C1 segment of cervical spinal cord (tissue), 14 donors: ENCODE measurements at regions not wholly inside any gene's neighbourhood (a gene's known extent, or its start where the extent isn't known, plus 50 kb on each side); places are given as distances from the start of the nearest gene placed in this dataset.
"Not testable (repeated sequence)": the region's sequence is repeated elsewhere in the genome, so short reads cannot be mapped to it uniquely, and the experiment has no call there.

Experiments used
- DNase-seq, 14 donors: peaks; one replicate each; lab custom pipeline; 2025; lab: John Stamatoyannopoulos, UW

- DNase-seq = no peak
Measured at GRCh38 chr11:47928426-47928825, 51.9 kb upstream of the PTPRJ start.

DNA sequence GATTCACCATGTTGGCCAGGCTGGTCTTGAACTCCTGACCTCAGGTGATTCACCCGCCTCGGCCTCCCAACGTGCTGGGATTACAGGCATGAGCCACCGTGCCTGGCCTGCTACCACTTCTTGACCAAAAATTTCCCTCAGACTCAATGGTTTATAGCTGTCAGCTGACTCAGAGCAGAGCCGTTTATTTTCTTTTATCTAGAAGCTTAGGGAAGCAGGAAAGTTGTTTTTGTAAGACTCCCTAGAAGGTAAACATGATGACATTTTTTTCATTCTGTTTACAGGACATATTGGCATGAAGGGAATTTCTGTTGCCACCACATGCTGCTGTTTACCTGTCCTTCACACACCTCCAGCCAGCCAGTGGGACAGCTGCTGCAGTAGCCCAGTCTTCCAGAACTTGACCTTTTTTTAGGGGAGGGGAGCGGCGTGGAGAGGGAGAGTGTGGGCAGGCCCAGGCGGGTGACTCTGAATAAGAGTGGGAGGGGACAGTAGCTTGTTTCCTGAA is 56.1 kb upstream of the PTPRJ start:
- DNase-seq = no peak

DNA sequence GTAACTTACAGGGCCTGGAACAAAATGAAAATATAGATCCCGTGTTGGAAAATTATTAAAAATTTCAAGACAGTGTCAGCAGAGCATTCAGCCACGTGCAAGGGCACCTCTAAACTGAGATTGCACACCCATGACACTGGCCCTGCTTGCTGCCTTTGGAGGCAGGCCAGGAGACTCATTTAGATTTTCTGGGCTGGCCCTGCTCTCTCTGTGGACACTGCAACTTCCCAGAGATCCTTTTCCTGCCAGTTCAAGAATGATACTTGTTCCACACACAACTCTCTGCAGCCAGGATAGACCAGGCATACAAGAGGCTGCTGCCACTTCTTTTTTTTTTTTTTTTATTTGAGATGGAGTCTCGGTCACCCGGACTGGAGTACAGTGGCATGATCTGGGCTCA is 56.7 kb upstream of the PTPRJ start:
- peak in 1 of 14 donors; percentile 18 for DNase-seq

GRCh38 chr11:47921080-47921555 is 59.2 kb upstream of the PTPRJ start:
- not testable (repeated sequence) for DNase-seq

DNA sequence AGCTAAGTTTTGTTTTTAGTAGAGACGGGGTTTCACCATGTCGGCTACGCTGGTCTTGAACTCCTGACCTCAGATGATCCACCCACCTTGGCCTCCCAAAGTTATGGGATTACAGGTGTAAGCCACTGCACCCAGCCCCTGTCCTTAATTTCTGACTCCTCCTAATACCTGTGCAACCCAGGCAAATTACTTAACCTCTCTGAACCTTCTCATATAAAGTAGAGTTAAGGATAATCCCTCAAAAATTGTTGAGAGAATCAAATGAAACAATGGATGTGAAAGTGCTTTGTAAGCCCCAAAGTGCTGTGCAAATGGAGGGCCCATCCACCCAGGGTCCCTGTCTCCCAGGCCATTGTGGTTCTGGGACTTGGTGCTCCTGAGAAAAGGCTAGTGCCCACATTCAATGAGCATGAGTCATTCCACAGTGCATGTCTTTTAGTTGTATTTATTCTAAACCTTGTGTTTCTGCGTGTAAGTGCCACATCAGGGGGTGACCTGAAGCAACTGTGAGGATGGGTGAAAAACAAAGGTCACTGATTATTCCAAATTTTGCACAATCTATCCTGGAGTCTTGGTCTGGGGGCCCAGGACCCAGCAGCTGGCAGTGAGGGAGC is 61.4 kb upstream of the PTPRJ start:
- DNase-seq = no peak

DNA sequence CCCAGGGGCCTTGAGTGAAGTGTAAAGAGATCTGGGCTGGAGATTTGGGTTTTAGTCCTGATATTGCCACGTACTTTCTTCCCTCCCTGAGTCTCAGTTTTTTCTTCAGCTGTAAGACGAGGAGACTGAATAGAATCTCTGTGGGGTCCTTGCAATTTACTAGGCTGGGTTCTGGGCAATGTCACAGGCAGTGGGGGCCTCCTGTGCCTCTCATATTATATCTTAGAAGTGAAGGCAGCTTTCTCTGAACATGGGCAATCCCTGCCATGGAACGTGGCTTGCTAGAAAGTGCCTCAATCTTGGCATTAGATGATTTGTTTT is 62.0 kb upstream of the PTPRJ start:
- no peak for DNase-seq

DNA sequence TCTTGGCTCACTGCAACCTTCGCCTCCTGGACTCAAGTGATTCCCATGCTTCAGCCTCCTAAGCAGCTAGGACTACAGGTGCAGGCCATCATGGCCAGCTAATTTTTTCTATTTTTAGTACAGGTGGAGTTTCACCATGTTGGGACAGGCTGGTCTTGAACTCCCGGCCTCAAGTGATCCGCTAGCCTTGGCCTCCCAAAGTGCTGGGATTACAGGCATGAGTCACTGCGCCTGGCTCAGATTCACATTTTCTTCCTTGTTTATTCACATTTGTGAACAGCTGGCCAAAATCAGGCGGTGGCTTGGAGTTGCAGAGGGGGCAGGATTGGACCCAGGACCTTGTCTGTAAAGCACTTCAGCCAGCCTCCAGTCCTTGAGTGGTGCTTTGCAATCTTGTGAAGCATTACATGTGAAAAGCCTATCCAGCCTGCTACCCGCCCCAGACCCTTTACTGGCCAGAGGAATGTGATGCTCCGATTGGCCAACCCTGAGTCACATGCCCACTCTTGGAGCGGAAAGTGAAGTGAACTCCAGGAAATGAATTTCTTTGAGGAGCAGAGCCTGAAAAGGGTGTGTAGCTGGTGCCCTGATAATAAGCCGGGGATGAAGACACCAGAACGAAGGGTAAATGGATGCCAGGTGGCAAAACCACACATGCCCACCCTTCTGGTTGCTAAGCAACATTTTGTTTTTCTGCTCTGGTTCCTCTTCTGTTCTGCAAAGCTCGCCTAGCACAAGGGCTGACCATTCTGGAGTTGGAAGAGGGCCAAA is 62.6 kb upstream of the PTPRJ start:
- DNase-seq = peak in 4 of 14 donors; percentile 19 to 46 (median 29)

- no peak for DNase-seq
Measured at GRCh38 chr11:47916361-47916841, 64.0 kb upstream of the PTPRJ start.

GRCh38 chr11:47915783-47916182 is 64.6 kb upstream of the PTPRJ start:
- DNase-seq = no peak

GRCh38 chr11:47915374-47915773 is 65.0 kb upstream of the PTPRJ start:
- no peak for DNase-seq

DNA sequence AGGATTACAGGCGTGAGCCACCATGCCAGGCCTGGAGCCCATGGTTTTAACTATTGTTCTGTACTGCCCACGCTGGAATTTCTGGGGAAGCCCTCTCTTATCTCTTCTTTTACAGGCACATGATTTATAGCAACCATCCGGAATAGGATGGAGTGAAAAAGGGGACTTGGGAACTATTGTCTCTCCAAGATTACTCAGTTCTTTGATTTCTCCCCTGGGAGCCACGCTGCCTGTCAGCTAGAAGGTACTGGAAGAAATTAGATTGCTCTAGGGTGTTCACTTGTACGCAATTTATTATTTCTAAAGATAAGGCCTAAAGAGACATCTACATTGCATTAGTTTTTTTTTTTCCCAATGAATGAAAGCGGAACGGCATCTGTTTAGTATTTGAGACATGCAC is 65.6 kb upstream of the PTPRJ start:
- no peak for DNase-seq

- DNase-seq = no peak
Measured at GRCh38 chr11:47913529-47914244, 65.5 kb upstream of the NUP160 start.

DNA sequence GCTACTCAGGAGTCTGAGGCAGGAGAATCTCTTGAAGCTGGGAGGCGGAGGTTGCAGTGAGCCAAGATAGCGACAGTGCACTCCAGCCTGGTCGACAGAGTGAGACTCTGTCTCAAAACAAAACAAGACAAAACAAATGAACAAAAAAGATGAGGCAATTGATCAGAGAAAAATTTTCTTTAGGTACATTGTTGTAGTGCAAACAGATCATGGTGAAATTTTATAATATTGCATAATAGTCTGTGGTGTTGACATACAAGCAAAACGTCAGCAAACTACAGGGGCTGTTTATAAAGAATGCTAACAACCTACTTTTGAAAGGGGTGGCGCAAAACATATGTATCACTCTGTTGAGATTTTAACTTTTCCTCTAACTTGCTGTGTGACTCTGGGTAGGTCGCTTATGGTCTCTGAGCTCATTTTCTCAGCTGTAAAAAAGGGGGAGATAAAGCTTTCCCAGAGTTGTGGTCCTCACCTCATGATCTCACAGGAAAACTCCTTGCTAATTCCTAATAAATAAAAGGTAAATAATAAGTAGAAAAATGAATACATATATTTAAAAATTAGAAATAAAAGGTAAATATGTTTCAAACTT is 64.8 kb upstream of the NUP160 start:
- DNase-seq = no peak

GRCh38 chr11:47911149-47911548 is 63.0 kb upstream of the NUP160 start:
- DNase-seq = no peak

GRCh38 chr11:47908198-47908597 is 60.0 kb upstream of the NUP160 start:
- no peak for DNase-seq

DNA sequence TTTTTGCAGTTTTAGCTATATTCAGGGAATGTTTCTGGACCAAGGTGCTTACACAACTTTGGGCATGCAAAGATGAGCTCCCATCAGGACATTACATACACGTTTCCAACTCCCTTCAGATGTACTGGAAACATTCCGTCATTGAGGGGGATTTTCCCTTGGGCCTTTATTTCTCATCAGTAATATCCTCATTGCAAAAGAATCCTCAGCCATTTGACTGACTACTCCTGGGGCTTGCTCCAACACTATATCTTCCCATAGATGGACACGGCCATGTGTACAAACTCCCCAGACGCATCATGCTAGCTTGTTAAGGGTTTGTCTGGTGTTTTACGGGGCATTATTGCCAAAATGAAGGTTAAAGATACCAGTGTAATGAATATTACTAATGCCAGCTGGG is 59.3 kb upstream of the NUP160 start:
- DNase-seq = no peak

DNA sequence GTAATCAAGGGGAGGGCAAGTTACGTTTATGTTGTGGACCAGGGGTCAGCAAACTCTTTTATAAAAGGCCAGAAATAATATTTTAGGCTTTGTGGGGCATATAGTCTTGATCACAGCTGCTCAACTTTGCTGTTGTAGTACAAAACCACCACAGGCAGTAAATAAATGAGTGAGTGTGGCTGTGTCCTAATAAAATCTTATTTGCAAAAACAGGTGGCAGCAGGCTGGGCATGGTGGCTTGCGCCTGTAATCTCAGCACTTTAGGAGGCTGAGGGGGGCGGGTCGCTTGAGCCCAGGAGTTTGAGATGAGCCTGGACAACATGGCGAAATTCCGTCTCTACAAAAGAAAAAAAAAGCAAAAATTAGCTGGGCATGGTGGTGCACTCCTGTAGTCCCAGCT is 57.9 kb upstream of the NUP160 start:
- DNase-seq = no peak

DNA sequence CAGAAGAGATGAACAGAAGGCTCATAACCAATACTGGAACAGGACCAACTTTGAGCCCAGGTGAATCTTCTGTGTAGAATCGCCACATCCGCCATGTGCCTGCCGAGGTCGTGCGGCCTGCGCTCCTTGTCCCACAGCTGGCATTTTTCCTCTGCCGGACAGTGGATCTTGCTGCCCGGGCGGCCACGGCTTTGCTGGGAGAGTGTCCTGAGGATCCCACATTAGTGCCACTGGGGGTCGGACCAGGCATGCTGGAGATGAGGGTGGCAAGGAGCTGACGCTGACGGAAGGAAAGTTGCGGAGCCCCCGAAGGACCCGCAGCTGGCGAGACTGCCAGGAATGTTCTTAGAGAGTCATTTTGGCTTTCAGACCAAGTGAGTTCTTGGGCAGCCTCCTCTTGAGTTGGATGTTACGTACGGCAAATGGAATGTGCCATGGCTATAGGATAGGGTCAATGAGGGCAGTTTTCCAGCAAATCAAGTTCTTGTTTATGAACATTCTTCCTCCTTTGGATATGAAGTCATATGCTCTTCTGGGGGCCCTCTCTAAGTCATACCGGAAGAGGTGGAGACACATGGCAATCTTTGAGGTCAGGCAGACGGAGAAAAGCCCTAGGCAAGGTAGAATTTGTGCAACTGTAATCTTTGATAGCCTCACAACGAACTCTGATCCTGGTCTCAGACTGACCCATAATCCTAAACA is 57.4 kb upstream of the NUP160 start:
- no peak for DNase-seq

DNA sequence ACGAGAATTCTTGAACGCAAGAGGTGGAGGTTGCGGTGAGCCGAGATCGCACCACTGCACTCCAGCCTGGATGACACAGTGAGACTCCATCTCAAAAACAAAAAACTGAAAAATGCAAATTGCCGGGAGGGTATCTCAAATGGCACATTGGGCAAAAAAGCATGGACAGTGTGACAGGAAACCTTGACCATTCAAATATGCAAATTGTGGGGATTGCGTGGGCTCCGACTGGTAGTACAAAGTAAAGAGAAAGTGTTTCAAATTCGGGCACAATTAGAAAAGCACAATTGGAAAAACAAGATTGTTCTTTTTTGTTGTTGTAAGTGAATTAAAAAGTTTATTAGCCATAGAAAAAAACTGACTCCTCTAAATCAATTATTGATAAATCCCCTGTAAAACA is 56.7 kb upstream of the NUP160 start:
- no peak for DNase-seq

DNA sequence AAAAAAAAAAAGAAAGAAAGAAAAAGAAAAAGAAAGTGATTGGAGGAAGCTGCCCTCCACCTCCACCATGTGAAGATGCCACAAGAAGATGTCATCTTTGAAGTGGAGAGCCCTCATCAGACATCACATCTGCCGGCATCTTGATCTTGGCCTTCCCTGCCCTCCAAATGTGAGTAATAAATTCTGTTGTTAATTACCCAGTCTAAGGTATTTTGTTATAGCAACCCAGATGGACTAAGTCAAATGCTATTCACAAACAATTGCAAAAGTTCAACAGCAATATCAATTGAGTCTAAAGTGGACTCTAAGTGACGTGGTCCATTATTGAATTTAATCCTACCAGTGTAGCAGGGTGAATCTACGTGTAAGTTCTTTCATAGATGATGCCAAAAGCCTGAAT is 55.9 kb upstream of the NUP160 start:
- no peak for DNase-seq

GRCh38 chr11:47899801-47900200 is 51.7 kb upstream of the NUP160 start:
- DNase-seq = no peak
